Activated naive CD4-positive, alpha-beta T cell treated with anti-CD3 and anti-CD28 coated beads for 36 hours (primary cell): ENCODE measurements at regions not wholly inside any gene's neighbourhood (a gene's known extent, or its start where the extent isn't known, plus 50 kb on each side); places are given as distances from the start of the nearest gene placed in this dataset.

Experiments
- CTCF ChIA-PET: fragments of 350-600 bp; sonication (Branson Sonifier 250); formaldehyde crosslinking; loops from one replicate; lab custom pipeline; 2021; ENCODE audit warnings: antibody characterized with exemption; lab: Charles Lee
- DNase-seq: peaks from one replicate; pipeline ENCODE4 v3.0.0-alpha.2; 2020
- H3K27ac Mint-ChIP-seq: one replicate; pipeline ENCODE4 v1.8.0; 2021; ENCODE audit warnings: mild to moderate bottlenecking, mixed read lengths
- H3K27me3 Mint-ChIP-seq: one replicate; pipeline ENCODE4 v1.8.0; 2021; ENCODE audit warnings: low read depth, mixed read lengths
- H3K36me3 Mint-ChIP-seq: one replicate; pipeline ENCODE4 v1.8.0; 2021; ENCODE audit warnings: low read depth, mixed read lengths
- H3K4me1 Mint-ChIP-seq: one replicate; pipeline ENCODE4 v1.8.0; 2021; ENCODE audit warnings: low read depth, mixed read lengths
- H3K4me3 Mint-ChIP-seq: one replicate; pipeline ENCODE4 v1.8.0; 2021; ENCODE audit warnings: mild to moderate bottlenecking, moderate library complexity, mixed read lengths
- H3K9me3 Mint-ChIP-seq: one replicate; pipeline ENCODE4 v1.8.0; 2021; ENCODE audit warnings: mixed read lengths
- intact Hi-C: fragments of 100-400 bp; cut with micrococcal nuclease; formaldehyde crosslinking; loops from one replicate; pipeline ENCODE4 v1.15.1; 2023

DNA sequence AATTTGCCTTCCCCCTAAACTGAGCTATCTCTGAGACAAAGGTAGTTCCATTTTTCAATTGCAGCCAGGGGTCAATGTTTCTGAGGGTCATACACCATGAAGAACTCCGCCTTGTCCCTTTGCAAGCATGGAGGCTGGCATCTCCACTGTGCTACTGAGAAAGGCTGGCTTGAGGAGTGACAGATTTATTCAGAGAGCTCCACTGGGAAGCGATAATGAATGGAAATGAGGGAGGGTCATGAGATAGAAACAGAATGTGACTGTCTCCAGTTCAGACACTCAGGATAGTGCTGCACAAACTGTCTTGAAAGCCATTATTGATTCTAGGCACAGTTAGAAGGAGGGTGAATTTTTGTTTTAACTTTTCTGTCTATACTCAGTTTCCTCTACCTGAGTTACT is 197.5 kb downstream of the ZNF326 start:
- no peak overlapping the region for H3K27ac Mint-ChIP-seq
- no peaks in the 10 kb centered on the region for H3K9me3 Mint-ChIP-seq
- no peaks in the 10 kb centered on the region for H3K4me1 Mint-ChIP-seq
- intact Hi-C loops = no loop called here
- CTCF ChIA-PET = no interaction called here
- peaks cover 5% of the 10 kb centered on the region for H3K27me3 Mint-ChIP-seq
- no peaks in the 10 kb centered on the region for H3K36me3 Mint-ChIP-seq
- H3K4me3 Mint-ChIP-seq = no peak overlapping the region
- no peak for DNase-seq

DNA sequence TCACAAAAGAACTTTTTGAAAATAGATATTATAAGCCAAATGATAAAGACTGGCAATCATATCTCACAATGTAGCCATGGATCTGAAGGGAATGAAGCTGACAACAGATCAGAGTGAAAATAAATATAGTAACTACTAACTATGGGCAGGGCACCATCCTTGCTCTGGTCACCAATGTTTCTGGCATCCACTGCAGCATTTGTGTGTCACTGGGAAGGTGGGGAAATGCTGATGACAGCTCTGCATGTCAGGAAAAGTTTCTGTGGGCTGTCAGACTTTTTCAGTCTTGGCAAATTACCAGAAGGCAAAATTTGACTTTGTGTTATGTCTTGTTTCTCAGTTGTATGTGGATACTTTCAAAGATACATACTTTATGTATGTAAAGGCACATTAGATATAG is 195.6 kb downstream of the ZNF326 start:
- Mint-ChIP-seq H3K27me3 (peaks cover 5% of the 10 kb centered on the region), H3K4me1 (no peaks in the 10 kb centered on the region), H3K4me3 (no peak overlapping the region), H3K27ac (no peak overlapping the region), H3K36me3 (no peaks in the 10 kb centered on the region), H3K9me3 (no peaks in the 10 kb centered on the region)
- DNase-seq = no peak
- CTCF ChIA-PET = no interaction called here
- intact Hi-C loops = no loop called here

DNA sequence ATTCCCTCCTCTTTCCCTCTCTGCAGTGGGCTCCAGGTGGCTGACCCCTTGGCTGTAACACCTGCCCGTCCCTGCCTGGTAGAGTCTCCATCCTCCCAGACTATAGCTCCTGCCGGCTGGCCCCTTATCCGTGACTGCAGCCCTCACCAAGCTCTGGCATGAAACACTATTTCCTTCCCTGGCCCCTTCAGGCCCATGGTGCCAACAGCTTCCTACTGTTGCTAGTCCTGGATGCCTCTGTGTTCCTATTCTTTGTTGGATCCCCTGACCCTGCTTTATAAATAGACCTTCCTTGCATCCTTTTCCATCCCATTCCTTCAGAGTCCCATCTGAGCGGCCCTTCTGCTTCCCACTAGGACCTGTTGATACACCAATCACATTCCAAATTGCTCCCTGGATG is 195.0 kb downstream of the ZNF326 start:
- Mint-ChIP-seq H3K9me3 (no peaks in the 10 kb centered on the region), H3K27ac (no peak overlapping the region), H3K27me3 (peaks cover 5% of the 10 kb centered on the region), H3K36me3 (no peaks in the 10 kb centered on the region), H3K4me1 (no peaks in the 10 kb centered on the region), H3K4me3 (no peak overlapping the region)
- CTCF ChIA-PET = no interaction called here
- DNase-seq = no peak
- intact Hi-C loops = no loop called here

DNA sequence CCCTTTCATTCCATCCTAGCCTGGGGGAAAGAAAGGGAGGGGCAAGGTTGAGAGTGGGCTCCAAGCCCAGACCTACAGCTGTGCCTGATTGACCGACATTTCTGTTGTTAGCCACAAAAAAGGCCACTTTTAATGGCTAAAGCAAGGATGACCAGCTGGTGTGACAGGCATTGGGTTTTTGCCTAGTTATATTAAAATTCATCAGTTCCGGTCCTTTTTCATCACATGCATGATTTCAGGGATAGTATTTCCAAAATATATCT is 192.3 kb downstream of the ZNF326 start:
- no peak overlapping the region for H3K27ac Mint-ChIP-seq
- no peaks in the 10 kb centered on the region for H3K36me3 Mint-ChIP-seq
- H3K27me3 Mint-ChIP-seq = peaks cover 5% of the 10 kb centered on the region
- DNase-seq = no peak
- CTCF ChIA-PET = no interaction called here
- intact Hi-C loops = no loop called here
- H3K9me3 Mint-ChIP-seq = no peaks in the 10 kb centered on the region
- no peaks in the 10 kb centered on the region for H3K4me1 Mint-ChIP-seq
- H3K4me3 Mint-ChIP-seq = no peak overlapping the region

DNA sequence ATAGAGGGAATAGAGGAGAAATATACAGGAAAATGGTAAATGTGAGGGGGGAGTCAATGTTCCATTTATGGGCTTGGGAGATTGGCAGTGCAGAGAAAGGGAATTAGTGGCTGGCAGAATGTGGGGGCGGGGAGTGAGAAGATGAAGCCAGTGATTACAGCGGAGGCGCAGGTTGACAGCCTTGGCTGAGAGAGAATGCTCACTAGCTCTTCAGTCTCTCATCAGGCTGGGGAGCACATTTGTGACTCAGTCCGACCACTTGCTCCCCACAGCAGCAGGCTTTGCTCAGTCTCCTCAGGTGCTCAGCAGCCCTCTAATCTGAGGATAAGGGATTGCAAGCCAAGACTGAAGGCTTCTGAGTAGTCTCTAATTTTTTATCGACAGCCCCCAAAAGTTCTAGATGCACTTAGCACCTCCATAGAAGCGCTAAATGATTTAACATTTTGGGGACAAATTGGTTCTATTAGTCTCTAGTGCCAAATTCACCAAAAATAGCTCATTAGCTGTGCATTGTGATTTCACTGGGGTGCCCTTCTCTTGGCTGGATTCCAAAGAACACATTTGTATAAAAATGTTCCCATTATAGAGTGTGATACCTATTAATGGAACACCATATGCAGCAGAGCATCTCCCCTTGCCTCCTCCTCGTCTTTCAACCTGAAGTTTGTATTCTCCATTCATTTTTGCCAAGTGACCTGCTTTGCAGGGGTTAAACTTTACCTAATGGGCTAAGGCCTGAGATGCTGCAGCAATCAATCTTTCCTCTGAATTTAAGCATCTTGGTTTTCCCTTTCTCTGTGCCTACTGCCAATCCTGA is 191.8 kb downstream of the ZNF326 start:
- no peaks in the 10 kb centered on the region for H3K4me1 Mint-ChIP-seq
- no peaks in the 10 kb centered on the region for H3K9me3 Mint-ChIP-seq
- H3K4me3 Mint-ChIP-seq = no peak overlapping the region
- H3K36me3 Mint-ChIP-seq = no peaks in the 10 kb centered on the region
- no peak overlapping the region for H3K27ac Mint-ChIP-seq
- intact Hi-C loops = no loop called here
- CTCF ChIA-PET = no interaction called here
- H3K27me3 Mint-ChIP-seq = peaks cover 5% of the 10 kb centered on the region
- DNase-seq = no peak

DNA sequence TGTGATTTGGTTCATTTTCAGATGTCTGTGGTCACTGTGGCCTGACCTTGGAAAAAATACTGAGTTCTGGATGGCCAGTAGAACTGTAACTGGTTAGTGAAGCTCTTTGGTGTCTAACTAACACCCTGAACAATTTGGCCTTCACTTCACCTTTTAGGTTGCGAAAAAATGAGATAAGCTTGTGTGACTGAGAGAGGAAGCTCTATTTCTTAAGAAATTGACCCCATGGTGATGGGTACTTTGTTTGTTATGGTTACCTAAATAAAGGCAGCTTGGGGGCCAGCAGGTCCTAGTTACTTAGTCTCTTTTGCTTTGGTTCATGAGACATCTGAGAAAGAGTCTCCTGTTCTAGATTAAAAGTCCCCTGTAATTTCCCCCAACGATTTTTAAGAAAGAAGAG is 181.6 kb downstream of the ZNF326 start:
- Mint-ChIP-seq H3K4me3 (no peak overlapping the region), H3K27me3 (no peaks in the 10 kb centered on the region), H3K36me3 (no peaks in the 10 kb centered on the region), H3K9me3 (peaks cover 3% of the 10 kb centered on the region), H3K4me1 (no peaks in the 10 kb centered on the region), H3K27ac (no peak overlapping the region)
- intact Hi-C loops = no loop called here
- CTCF ChIA-PET = interaction anchor here (0.5 kb wide), 1 partner anchor 206 kb away, joined by 3 read pairs; no protein-coding TSS in a partner anchor
- no peak for DNase-seq

DNA sequence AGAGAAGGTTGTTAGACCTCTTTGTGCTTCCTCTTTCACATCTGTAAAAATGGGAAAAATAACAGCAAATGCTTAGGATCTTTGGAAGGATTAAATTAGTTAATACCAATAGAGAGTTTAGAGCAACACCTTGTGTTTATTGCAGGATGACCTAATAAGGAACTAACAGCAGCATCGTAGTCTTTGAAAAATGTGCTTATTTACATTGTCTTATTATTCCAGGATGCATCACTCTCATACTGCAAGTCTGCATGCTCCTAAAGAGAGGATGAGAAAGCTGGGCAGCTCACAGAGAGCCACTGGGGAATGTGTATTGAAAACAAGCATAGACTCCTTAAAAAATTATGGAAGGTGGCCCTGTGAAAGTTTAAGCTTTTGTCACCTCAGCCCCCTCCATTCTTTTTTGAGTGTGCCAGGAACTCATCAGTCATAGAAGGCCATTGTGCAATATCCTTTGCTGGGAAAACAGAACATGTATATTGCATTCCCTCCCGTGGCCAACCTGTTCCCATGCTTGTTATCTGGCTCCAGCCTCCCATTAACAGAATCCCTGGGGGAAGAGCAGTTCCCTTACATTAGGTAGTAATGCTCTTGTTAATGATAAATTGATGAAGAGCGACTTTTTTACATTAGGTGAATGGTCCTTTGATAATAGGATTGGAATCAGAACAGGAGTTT is 180.7 kb downstream of the ZNF326 start:
- DNase-seq = no peak
- Mint-ChIP-seq H3K36me3 (no peaks in the 10 kb centered on the region), H3K27me3 (no peaks in the 10 kb centered on the region), H3K9me3 (peaks cover 3% of the 10 kb centered on the region), H3K27ac (no peak overlapping the region), H3K4me3 (no peak overlapping the region), H3K4me1 (no peaks in the 10 kb centered on the region)
- intact Hi-C loops = no loop called here
- CTCF ChIA-PET = no interaction called here

DNA sequence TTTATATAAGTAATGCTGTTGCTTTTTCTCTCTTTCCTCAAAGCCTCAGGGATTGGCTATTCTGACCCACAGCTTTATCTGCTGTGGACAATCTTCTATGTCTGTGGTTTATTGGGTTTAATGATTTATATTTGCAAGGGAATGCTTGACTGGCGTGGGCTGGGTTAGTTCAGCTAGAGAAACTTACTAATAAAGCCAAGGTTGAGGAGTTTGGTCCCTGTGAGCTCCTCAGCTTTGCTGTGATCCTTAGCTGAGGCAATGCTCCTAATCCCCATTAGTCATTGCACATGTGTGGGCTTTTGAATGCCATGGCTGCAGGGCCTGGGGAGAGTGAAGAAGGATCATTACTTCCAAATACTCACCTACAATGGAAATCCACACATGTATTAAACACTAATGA is 179.3 kb downstream of the ZNF326 start:
- DNase-seq = no peak
- Mint-ChIP-seq H3K27ac (no peak overlapping the region), H3K4me3 (no peak overlapping the region), H3K27me3 (peaks cover 5% of the 10 kb centered on the region), H3K36me3 (no peaks in the 10 kb centered on the region), H3K9me3 (peaks cover 6% of the 10 kb centered on the region), H3K4me1 (no peaks in the 10 kb centered on the region)
- intact Hi-C loops = no loop called here
- CTCF ChIA-PET = no interaction called here

DNA sequence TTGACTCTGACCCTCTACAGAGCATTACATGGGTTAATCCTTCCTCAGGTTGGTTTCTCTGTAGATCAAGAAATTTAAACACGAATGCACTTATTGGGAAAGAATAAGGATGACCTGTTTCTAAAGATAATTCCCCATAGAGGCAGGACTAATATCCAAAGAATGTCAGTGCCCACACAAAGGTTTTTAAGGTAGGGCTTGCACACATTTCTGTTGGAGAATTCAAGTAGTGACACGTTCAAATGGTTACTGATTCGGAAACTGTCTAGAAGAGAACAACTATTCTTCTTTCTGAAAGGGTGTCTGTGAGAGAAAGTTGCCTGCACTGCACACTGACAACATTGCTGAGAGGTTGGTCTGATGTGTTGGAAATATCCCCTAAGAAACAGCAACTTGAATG is 167.3 kb downstream of the ZNF326 start:
- Mint-ChIP-seq H3K27ac (no peak overlapping the region), H3K9me3 (peaks cover 4% of the 10 kb centered on the region), H3K36me3 (no peaks in the 10 kb centered on the region), H3K4me3 (no peak overlapping the region), H3K4me1 (no peaks in the 10 kb centered on the region), H3K27me3 (peaks cover 10% of the 10 kb centered on the region)
- intact Hi-C loops = no loop called here
- no peak for DNase-seq
- CTCF ChIA-PET = no interaction called here

DNA sequence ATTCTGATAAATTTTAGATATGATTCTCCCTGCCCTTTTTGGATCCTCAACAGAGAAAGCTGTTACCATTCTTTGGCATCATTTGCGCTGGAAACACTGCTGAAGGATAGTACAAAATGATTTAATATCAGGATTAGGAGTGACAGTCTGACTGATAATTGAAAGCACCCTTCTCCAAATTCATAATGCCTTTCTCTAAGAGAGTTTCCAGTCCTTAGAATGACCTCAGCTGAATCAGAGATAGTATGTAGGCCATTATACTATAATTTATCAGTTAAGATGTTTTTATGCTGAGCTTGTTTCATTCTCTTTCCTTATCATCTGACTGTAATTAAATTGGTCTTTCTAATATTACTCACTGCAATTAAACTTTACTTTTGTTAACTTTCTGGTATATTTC is 166.7 kb downstream of the ZNF326 start:
- intact Hi-C loops = no loop called here

DNA sequence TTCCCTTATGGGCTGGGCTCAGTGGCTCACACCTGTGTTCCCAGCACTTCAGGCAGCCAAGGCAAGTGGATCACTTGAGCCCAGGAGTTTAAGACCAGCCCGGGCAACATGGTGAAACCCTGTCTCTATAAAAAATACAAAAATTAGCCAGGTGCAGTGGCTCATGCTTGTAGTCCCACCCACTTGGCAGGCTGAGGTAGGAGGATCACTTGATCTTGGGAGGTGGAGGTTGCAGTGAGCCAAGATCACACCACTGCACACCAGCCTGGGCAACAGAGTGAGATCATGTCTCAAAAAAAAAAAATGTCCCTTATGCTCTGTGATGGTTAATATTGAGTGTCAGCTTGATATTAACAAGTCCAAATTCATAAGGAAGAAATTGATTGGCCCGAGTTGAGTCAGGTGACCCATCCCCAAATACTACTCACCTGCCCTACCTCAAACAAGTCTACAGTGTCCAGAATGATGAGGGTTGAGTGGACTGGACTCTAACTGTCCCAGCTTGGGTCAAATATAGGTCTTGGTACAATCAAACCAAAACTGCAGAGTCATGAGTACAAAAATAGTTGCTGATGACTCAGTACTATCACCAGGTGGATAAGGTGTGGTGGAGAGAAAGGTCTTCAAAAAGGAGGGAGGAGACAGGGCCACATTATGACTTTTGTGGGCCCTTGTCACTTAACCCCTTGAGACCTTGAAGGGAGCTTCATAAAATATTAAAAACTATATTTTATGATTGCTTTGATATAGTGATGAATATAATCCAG is 161.0 kb downstream of the ZNF326 start:
- DNase-seq = no peak
- peaks cover 2% of the 10 kb centered on the region for H3K9me3 Mint-ChIP-seq
- H3K36me3 Mint-ChIP-seq = no peaks in the 10 kb centered on the region
- H3K4me1 Mint-ChIP-seq = no peaks in the 10 kb centered on the region
- intact Hi-C loops = no loop called here
- no peak overlapping the region for H3K27ac Mint-ChIP-seq
- CTCF ChIA-PET = no interaction called here
- peaks cover 3% of the 10 kb centered on the region for H3K27me3 Mint-ChIP-seq
- H3K4me3 Mint-ChIP-seq = no peak overlapping the region

More for the DNA sequence above, 166.7 kb downstream of the ZNF326 start:
- Mint-ChIP-seq H3K4me3 (no peak overlapping the region), H3K4me1 (no peaks in the 10 kb centered on the region), H3K9me3 (peaks cover 2% of the 10 kb centered on the region), H3K36me3 (no peaks in the 10 kb centered on the region), H3K27ac (no peak overlapping the region), H3K27me3 (peaks cover 8% of the 10 kb centered on the region)
- DNase-seq = no peak
- CTCF ChIA-PET = no interaction called here

DNA sequence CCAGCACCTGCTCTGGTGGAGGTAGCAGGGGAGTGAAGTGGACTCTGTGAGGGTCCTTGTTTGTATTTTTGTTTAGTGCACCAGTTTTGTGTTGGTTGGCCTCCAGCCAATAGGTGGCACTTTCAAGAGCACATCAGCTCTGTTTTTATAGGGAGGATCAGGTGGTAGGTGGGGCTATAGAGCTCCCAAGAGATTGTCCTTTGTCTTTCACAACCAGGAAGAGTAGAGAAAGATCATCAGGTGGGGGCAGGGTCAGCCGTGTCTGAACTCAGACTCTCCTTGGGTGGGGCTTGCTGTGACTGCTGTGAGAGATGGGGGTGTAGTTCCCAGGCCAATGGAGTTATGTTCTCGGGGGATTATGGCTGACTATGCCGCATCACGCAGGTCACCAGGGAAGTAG is 159.8 kb downstream of the ZNF326 start:
- no peak overlapping the region for H3K4me3 Mint-ChIP-seq
- no peaks in the 10 kb centered on the region for H3K36me3 Mint-ChIP-seq
- intact Hi-C loops = no loop called here
- peaks cover 7% of the 10 kb centered on the region for H3K9me3 Mint-ChIP-seq
- DNase-seq = no peak
- no peaks in the 10 kb centered on the region for H3K4me1 Mint-ChIP-seq
- H3K27me3 Mint-ChIP-seq = peaks cover 3% of the 10 kb centered on the region
- no peak overlapping the region for H3K27ac Mint-ChIP-seq
- CTCF ChIA-PET = no interaction called here

DNA sequence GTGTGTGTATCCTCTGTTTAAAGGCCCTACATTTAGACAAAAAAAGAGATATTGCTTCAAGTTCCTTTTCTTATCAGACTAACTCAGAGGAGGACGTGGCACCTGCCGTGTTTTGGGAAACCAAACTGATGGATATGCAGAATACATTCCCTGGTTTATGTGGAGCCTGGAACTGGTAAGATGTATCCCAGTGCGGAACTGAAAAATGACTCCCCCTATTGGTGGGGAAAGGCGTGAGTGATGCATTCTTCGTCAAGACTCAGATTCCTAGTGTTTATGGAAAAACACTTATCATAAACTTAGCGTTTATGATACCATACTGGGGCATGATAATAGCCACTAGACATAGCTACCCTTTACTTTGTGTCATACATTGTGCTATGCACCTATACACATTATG is 154.2 kb downstream of the ZNF326 start:
- H3K4me1 Mint-ChIP-seq = no peaks in the 10 kb centered on the region
- H3K27me3 Mint-ChIP-seq = no peaks in the 10 kb centered on the region
- no peak overlapping the region for H3K4me3 Mint-ChIP-seq
- H3K9me3 Mint-ChIP-seq = peaks cover 7% of the 10 kb centered on the region
- CTCF ChIA-PET = no interaction called here
- no peaks in the 10 kb centered on the region for H3K36me3 Mint-ChIP-seq
- no peak for DNase-seq
- no peak overlapping the region for H3K27ac Mint-ChIP-seq
- intact Hi-C loops = no loop called here
